Fibroblast of lung (primary cell): ENCODE measurements at regions not wholly inside any gene's neighbourhood (a gene's known extent, or its start where the extent isn't known, plus 50 kb on each side); places are given as distances from the start of the nearest gene placed in this dataset.

Experiments used
- EZH2 ChIP-seq: IDR thresholded peaks from 2 replicates; pipeline ENCODE4 v1.5.1; 2012; ENCODE audit warnings: low read length, control low read depth, mild to moderate bottlenecking; ENCODE audit errors: missing control alignments
- TF ChIP-seq, protein P1 (sequence below), 2 donors: IDR thresholded peaks in 1 of 2; conservative IDR thresholded peaks in 1 of 2; 1 replicate in 1 of 2; 2 replicates in 1 of 2; pipeline ENCODE4 v1.5.1; 2011 to 2012; ENCODE audit warnings: low read length in 2 of 2, control low read depth in 1 of 2, inconsistent platforms in 1 of 2, low read depth in 1 of 2, mild to moderate bottlenecking in 1 of 2

DNA sequence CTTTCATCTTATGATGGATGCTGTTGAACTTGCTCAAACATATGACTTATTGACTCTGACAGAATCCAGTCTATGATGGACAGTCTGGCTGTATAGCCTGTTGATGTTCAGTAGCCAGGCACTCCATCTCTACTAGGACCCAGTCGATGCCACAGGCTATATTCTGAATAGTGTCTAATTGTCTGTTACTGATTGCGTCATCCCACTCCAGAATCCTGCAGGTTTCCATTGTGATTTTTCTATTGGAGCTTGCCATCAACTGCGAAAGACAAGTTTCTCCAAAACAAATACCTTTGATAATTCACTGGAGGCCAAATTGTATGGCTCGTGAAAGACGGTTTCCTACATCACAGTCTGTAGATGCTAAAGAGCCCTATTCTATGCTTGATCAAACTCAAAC, 481.7 kb upstream of the CHORDC1 start:
- TF ChIP-seq, protein P1, sequence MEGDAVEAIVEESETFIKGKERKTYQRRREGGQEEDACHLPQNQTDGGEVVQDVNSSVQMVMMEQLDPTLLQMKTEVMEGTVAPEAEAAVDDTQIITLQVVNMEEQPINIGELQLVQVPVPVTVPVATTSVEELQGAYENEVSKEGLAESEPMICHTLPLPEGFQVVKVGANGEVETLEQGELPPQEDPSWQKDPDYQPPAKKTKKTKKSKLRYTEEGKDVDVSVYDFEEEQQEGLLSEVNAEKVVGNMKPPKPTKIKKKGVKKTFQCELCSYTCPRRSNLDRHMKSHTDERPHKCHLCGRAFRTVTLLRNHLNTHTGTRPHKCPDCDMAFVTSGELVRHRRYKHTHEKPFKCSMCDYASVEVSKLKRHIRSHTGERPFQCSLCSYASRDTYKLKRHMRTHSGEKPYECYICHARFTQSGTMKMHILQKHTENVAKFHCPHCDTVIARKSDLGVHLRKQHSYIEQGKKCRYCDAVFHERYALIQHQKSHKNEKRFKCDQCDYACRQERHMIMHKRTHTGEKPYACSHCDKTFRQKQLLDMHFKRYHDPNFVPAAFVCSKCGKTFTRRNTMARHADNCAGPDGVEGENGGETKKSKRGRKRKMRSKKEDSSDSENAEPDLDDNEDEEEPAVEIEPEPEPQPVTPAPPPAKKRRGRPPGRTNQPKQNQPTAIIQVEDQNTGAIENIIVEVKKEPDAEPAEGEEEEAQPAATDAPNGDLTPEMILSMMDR (conservative IDR thresholded peaks at IDR 0.05 in 1 of 2, IDR thresholded peaks at IDR 0.05 in 1 of 2; ENCODE audit: low read depth in 1 of 2, low read length in 2 of 2) = no peak
- no peak for TF ChIP-seq EZH2
